Type B pancreatic cell (in vitro differentiated cells): ENCODE measurements at regions not wholly inside any gene's neighbourhood (a gene's known extent, or its start where the extent isn't known, plus 50 kb on each side); places are given as distances from the start of the nearest gene placed in this dataset.
"Not testable (repeated sequence)": the region's sequence is repeated elsewhere in the genome, so short reads cannot be mapped to it uniquely, and the experiment has no call there.

ENCODE experiments used
- DNase-seq: peaks from one replicate; pipeline ENCODE4 v3.0.0; 2021; ENCODE audit warnings: mixed read lengths; ENCODE audit not compliant: unreplicated experiment; ENCODE audit errors: extremely low spot score
- H3K27ac Mint-ChIP-seq: 2 replicates; pipeline ENCODE4 v1.8.0; 2021; ENCODE audit warnings: mild to moderate bottlenecking, mixed read lengths
- H3K27me3 Mint-ChIP-seq: 2 replicates; pipeline ENCODE4 v1.8.0; 2021; ENCODE audit warnings: mixed read lengths
- H3K36me3 Mint-ChIP-seq: 2 replicates; pipeline ENCODE4 v1.8.0; 2021; ENCODE audit warnings: mixed read lengths
- H3K4me1 Mint-ChIP-seq: one replicate; pipeline ENCODE4 v1.8.0; 2021; ENCODE audit warnings: mixed read lengths; ENCODE audit not compliant: unreplicated experiment
- H3K4me3 Mint-ChIP-seq: 2 replicates; pipeline ENCODE4 v1.8.0; 2021; ENCODE audit warnings: mild to moderate bottlenecking, mixed read lengths
- H3K9me3 Mint-ChIP-seq: 2 replicates; pipeline ENCODE4 v1.8.0; 2021; ENCODE audit warnings: mixed read lengths
- TF ChIP-seq, protein P1 (sequence below): fragments of 200-600 bp; sonication (generic); conservative IDR thresholded peaks from 2 replicates; pipeline ENCODE4 v1.5.0; 2021; ENCODE audit warnings: antibody characterized with exemption, mild to moderate bottlenecking

DNA sequence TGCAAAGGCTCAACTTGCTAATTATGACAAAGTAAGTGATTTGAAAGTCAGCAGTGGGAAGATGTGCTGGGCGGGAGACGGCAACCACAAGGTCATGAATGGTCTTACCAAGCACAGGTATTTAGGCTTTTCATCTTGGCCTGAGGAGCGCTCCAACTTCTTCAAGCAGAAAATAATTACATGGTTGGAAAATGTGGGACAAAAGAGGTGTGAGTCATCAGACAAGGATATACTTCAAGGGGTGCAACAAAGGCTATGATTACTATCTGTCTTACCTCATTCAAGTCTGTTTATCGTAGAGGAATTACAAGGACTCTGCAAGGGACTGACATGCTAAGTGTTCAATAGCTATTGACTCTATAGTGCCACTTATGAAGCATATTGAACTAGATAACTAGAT is 2005.7 kb downstream of the MRPL39 start:
- Mint-ChIP-seq H3K27ac (no peak overlapping the region), H3K36me3 (no peaks in the 10 kb centered on the region), H3K9me3 (peaks cover 6% of the 10 kb centered on the region), H3K4me3 (no peak overlapping the region), H3K4me1 (no peaks in the 10 kb centered on the region), H3K27me3 (no peaks in the 10 kb centered on the region)
- DNase-seq = no peak
- TF ChIP-seq, protein P1, sequence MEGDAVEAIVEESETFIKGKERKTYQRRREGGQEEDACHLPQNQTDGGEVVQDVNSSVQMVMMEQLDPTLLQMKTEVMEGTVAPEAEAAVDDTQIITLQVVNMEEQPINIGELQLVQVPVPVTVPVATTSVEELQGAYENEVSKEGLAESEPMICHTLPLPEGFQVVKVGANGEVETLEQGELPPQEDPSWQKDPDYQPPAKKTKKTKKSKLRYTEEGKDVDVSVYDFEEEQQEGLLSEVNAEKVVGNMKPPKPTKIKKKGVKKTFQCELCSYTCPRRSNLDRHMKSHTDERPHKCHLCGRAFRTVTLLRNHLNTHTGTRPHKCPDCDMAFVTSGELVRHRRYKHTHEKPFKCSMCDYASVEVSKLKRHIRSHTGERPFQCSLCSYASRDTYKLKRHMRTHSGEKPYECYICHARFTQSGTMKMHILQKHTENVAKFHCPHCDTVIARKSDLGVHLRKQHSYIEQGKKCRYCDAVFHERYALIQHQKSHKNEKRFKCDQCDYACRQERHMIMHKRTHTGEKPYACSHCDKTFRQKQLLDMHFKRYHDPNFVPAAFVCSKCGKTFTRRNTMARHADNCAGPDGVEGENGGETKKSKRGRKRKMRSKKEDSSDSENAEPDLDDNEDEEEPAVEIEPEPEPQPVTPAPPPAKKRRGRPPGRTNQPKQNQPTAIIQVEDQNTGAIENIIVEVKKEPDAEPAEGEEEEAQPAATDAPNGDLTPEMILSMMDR = no peak

DNA sequence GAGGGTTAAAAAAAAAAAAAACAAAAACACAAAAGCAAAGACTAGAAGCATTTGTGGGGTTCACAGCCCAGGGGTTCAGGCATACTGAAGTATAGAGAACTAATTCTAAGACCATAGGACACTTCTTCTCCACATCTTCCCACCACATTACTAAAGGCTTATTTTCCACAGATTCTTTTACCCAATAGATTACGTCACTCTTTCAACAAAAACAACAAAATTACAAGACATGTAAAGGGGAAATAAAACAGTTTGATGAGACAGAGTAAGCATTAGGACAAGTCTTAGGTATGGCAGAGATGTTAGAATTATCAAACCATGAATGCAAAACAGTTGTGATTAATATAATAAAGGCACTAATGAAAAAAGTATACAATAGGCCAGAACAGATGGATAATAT is 2013.7 kb downstream of the MRPL39 start:
- H3K9me3 Mint-ChIP-seq = no peaks in the 10 kb centered on the region
- no peaks in the 10 kb centered on the region for H3K4me1 Mint-ChIP-seq
- no peak overlapping the region for H3K4me3 Mint-ChIP-seq
- DNase-seq = no peak
- TF ChIP-seq, protein P1 = no peak
- no peak overlapping the region for H3K27ac Mint-ChIP-seq
- H3K27me3 Mint-ChIP-seq = no peaks in the 10 kb centered on the region
- H3K36me3 Mint-ChIP-seq = no peaks in the 10 kb centered on the region

DNA sequence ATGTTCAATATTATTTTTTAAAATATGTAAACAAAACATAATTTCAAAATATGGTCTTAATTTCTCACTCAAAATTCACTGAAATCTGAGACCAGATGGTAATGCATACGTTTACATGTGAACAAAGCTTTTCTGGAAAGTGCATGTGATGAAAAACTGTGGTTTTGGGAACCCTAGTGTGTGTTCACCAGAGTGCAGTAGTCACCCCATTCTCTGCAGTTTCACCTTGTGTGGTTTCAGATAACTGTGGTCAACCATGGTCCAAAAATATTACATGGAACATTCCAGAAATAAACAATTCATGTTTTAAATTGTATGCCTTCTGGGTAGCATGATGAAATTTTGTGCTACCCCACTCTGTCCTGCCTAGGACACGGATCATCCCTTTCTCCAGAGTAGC is 2021.9 kb downstream of the MRPL39 start:
- DNase-seq = no peak
- H3K36me3 Mint-ChIP-seq = no peaks in the 10 kb centered on the region

DNA sequence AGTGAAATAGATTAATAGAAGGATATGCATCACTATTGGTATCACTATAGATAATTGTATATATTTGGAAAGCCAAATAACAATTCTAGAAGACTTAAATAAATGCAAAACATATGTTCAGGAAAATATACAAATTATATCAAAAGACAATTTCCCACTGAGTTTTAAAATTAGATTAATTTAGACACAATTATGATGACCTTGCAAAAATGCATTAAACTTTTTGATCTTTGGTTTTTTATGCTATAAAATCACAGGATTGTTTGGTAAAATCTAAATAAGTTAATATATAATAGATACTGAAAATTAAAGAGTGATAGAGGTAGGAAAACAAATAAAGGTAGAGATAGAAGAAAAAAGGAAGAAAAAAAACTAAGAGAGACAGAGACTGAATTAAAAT is 2027.7 kb downstream of the MRPL39 start:
- no peak overlapping the region for H3K27ac Mint-ChIP-seq
- H3K9me3 Mint-ChIP-seq = no peaks in the 10 kb centered on the region
- no peaks in the 10 kb centered on the region for H3K36me3 Mint-ChIP-seq
- no peaks in the 10 kb centered on the region for H3K27me3 Mint-ChIP-seq
- H3K4me3 Mint-ChIP-seq = no peak overlapping the region
- H3K4me1 Mint-ChIP-seq = no peaks in the 10 kb centered on the region
- DNase-seq = no peak
- TF ChIP-seq, protein P1 = no peak

More for the DNA sequence above, 2021.9 kb downstream of the MRPL39 start:
- no peak overlapping the region for H3K4me3 Mint-ChIP-seq
- TF ChIP-seq, protein P1 = no peak
- H3K27ac Mint-ChIP-seq = no peak overlapping the region
- H3K9me3 Mint-ChIP-seq = no peaks in the 10 kb centered on the region
- H3K4me1 Mint-ChIP-seq = no peaks in the 10 kb centered on the region
- no peaks in the 10 kb centered on the region for H3K27me3 Mint-ChIP-seq

DNA sequence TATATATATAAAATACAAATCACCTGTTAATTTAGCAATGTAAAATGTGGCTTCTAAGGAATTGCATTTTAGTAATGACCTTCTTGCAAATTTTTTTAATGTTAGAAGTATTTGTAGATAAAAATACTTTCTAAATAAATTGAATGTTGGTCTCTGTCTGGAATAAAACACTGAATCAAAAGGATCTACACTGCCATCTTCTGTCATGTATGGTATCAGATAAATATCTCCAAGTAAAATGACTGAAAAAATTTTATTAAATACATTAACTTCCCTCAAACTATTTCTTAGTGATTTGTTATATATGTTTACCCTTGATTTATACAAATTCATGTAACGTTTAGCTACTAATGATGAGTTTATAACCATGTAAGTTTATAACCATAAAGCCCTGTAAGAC is 2029.3 kb downstream of the MRPL39 start:
- H3K9me3 Mint-ChIP-seq = no peaks in the 10 kb centered on the region
- H3K36me3 Mint-ChIP-seq = no peaks in the 10 kb centered on the region
- TF ChIP-seq, protein P1 = no peak
- no peak for DNase-seq
- no peaks in the 10 kb centered on the region for H3K4me1 Mint-ChIP-seq
- H3K4me3 Mint-ChIP-seq = no peak overlapping the region
- H3K27ac Mint-ChIP-seq = no peak overlapping the region
- no peaks in the 10 kb centered on the region for H3K27me3 Mint-ChIP-seq

DNA sequence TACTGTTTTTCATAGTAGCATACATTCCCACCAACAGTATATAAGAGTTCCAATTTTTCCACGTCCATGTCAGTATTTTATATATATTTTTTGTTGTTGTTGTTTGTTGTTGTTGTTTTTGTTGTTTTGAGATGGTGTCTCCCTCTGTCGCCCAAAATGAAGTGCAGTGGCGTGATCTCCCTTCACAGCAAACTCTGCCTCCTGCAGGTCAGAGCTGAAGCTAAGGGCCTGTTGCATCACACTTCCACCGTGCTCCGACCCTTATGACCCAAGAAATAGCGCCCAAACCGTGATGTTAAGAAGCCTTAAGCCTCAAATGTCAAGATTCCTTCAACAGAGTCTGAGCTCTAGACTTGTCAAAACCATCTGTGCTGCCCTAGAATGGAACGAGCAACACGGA is 2032.3 kb downstream of the MRPL39 start:
- DNase-seq = no peak
- no peaks in the 10 kb centered on the region for H3K36me3 Mint-ChIP-seq
- no peaks in the 10 kb centered on the region for H3K9me3 Mint-ChIP-seq

DNA sequence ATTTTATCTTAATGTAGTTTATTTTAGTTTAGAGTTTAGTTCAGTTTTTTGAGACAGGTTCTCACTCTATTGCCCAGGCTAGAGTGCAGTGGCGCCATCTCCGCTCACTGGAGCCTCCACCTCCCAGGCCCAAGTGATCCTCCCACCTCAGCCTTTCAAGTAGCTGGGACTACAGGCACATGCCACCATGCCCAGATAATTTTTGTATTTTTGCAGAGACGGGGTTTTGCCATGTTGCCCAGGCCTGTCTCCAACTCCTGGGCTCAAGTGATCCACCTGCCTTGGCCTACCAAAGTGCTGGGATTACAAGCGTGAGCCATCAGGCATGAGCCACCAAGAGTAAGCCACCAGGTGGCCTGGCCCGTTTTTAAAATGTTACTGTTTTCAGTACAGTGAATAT is 2058.4 kb downstream of the MRPL39 start:
- H3K4me3 Mint-ChIP-seq = not testable (repeated sequence)

More for the DNA sequence above, 2032.3 kb downstream of the MRPL39 start:
- Mint-ChIP-seq H3K4me1 (no peaks in the 10 kb centered on the region), H3K27ac (no peak overlapping the region), H3K4me3 (no peak overlapping the region), H3K27me3 (no peaks in the 10 kb centered on the region)
- TF ChIP-seq, protein P1 = no peak

More for the DNA sequence above, 2058.4 kb downstream of the MRPL39 start:
- not testable (repeated sequence) for H3K9me3 Mint-ChIP-seq, H3K27ac Mint-ChIP-seq, DNase-seq, H3K4me1 Mint-ChIP-seq, H3K27me3 Mint-ChIP-seq, H3K36me3 Mint-ChIP-seq
